GM12892 (cell line): ENCODE measurements at regions not wholly inside any gene's neighbourhood (a gene's known extent, or its start where the extent isn't known, plus 50 kb on each side); places are given as distances from the start of the nearest gene placed in this dataset.

Experiments
- DNase-seq: peaks from one replicate; pipeline ENCODE4 v3.0.0; 2011; ENCODE audit not compliant: insufficient read length
- FAIRE-seq: peaks from 2 replicates; lab custom pipeline; 2011; peaks lifted over from hg19 to GRCh38; lab: Jason Lieb, UNC
- POLR2A ChIP-seq: IDR thresholded peaks from 2 replicates; pipeline ENCODE4 v1.6.1; 2011; ENCODE audit warnings: low read depth, low read length, control low read depth
- POLR2AphosphoS5 ChIP-seq: IDR thresholded peaks from 2 replicates; pipeline ENCODE4 v1.6.1; 2011; ENCODE audit warnings: low read depth, low read length, control low read depth
- TAF1 ChIP-seq: IDR thresholded peaks from 2 replicates; pipeline ENCODE4 v1.6.1; 2011; ENCODE audit warnings: low read depth, mild to moderate bottlenecking, control low read depth, low read length, borderline replicate concordance

- FAIRE-seq (no peak), DNase-seq (no peak)
- TF ChIP-seq POLR2AphosphoS5 (no peak), POLR2A (no peak), TAF1 (no peak)
Measured at GRCh38 chr11:71062199-71062598, 190.2 kb downstream of the SHANK2 start.

- FAIRE-seq (no peak), DNase-seq (no peak)
- TF ChIP-seq POLR2A (no peak), POLR2AphosphoS5 (no peak), TAF1 (no peak)
Measured at GRCh38 chr11:71060391-71060791, 192.0 kb downstream of the SHANK2 start.

GRCh38 chr11:71059662-71060061 lies 192.7 kb downstream of the SHANK2 start:
- FAIRE-seq (no peak), DNase-seq (no peak)
- TF ChIP-seq POLR2A: no peak
- no peak for TF ChIP-seq TAF1
- TF ChIP-seq POLR2AphosphoS5: no peak

GRCh38 chr11:71055925-71056324 lies 196.5 kb downstream of the SHANK2 start:
- TF ChIP-seq TAF1 (no peak), POLR2AphosphoS5 (no peak), POLR2A (no peak)
- FAIRE-seq (no peak), DNase-seq (no peak)
